ENCODE measurements at regions not wholly inside any gene's neighbourhood (a gene's known extent, or its start where the extent isn't known, plus 50 kb on each side); places are given as distances from the start of the nearest gene placed in this dataset.

DNA sequence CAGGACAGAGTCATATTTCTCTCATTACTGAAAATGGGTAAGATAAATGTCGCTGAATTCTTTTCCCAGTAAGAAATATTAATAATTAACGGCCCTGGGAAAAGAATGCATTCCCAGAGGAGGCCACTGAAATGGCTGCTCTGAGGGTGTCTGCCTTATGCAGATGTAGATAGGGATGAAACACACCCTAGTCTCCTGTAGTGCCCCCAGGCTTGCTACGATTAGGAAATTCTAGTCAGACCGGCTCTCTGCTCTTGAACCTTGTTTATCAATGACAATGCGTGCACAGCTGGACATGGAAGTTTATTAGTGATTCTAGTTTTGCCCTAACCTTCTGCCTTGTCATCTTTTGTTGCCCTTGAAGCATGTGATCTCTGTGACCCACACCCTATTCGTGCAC, 291.1 kb downstream of the ZNF248 start:
- DNase-seq, result peak; percentile 14 to 44
- POLR2A ChIA-PET, result no interaction called here
- Histone ChIP-seq H3K4me3 (ENCODE audit: low read depth, low read length) (no peak overlapping the region), H3K9me3 (peaks cover 3% of the 10 kb centered on the region), H3K27me3 (replicated peaks; ENCODE audit: control insufficient read depth, insufficient read depth, low read length) (no peaks in the 10 kb centered on the region), H3K36me3 (ENCODE audit: control insufficient read depth, insufficient read depth, low read length) (no peaks in the 10 kb centered on the region), H3K4me1 (no peaks in the 10 kb centered on the region)
- H3K4me1 Mint-ChIP-seq (ENCODE audit: low read depth, unreplicated experiment), result no peaks in the 10 kb centered on the region
- no TSS peak for BruUV-seq (replicated peaks)
- H3K9me3 Mint-ChIP-seq (ENCODE audit: unreplicated experiment), result no peaks in the 10 kb centered on the region
- H3K4me3 Mint-ChIP-seq (ENCODE audit: unreplicated experiment), result no peak overlapping the region
- H3K36me3 Mint-ChIP-seq (ENCODE audit: insufficient read depth, unreplicated experiment), result no peaks in the 10 kb centered on the region
- CTCF ChIA-PET, result no interaction called here
- H3K27ac Mint-ChIP-seq (ENCODE audit: unreplicated experiment), result no peak overlapping the region
- intact Hi-C loops (cut with micrococcal nuclease; ENCODE audit: unreplicated experiment), result no loop called here
- peaks cover 3% of the 10 kb centered on the region for H3K27me3 Mint-ChIP-seq (ENCODE audit: insufficient read depth, unreplicated experiment)
- TF ChIP-seq, protein P1, sequence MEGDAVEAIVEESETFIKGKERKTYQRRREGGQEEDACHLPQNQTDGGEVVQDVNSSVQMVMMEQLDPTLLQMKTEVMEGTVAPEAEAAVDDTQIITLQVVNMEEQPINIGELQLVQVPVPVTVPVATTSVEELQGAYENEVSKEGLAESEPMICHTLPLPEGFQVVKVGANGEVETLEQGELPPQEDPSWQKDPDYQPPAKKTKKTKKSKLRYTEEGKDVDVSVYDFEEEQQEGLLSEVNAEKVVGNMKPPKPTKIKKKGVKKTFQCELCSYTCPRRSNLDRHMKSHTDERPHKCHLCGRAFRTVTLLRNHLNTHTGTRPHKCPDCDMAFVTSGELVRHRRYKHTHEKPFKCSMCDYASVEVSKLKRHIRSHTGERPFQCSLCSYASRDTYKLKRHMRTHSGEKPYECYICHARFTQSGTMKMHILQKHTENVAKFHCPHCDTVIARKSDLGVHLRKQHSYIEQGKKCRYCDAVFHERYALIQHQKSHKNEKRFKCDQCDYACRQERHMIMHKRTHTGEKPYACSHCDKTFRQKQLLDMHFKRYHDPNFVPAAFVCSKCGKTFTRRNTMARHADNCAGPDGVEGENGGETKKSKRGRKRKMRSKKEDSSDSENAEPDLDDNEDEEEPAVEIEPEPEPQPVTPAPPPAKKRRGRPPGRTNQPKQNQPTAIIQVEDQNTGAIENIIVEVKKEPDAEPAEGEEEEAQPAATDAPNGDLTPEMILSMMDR (IDR thresholded peaks at IDR 0.05; ENCODE audit: insufficient read depth in 1 of 2, low read depth in 1 of 2, low read length in 1 of 2, severe bottlenecking in 1 of 2, unreplicated experiment in 1 of 2), result no peak

DNA sequence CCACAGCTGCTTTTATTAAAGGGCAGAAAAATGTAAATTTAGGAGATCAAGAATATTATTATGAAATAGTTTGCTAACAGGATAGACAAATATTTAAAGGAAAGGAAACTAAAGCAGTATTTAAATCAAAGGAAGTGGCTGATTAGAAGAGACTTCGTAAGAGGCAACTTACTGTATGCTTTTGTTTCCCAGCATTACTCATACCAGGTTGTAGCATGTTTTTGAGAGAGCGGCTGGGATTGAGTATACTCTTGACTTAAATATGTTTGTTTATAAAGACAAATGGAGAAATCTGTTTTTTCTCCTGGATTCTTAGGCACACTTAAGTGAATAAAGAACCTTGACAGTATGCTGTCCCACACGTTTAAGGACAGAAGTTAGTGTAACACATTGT, 293.7 kb downstream of the ZNF248 start:
- intact Hi-C loops (cut with micrococcal nuclease; ENCODE audit: unreplicated experiment), result no loop called here
- DNase-seq, result no peak
- H3K27me3 ChIP-seq (replicated peaks; ENCODE audit: control insufficient read depth, insufficient read depth, low read length), result no peaks in the 10 kb centered on the region
- BruUV-seq (replicated peaks), result no TSS peak
- H3K36me3 ChIP-seq (ENCODE audit: control insufficient read depth, insufficient read depth, low read length), result no peaks in the 10 kb centered on the region
- no peak overlapping the region for H3K27ac Mint-ChIP-seq (ENCODE audit: unreplicated experiment)
- no peaks in the 10 kb centered on the region for H3K4me1 ChIP-seq
- no peaks in the 10 kb centered on the region for H3K4me1 Mint-ChIP-seq (ENCODE audit: low read depth, unreplicated experiment)
- no peaks in the 10 kb centered on the region for H3K9me3 Mint-ChIP-seq (ENCODE audit: unreplicated experiment)
- H3K4me3 ChIP-seq (ENCODE audit: low read depth, low read length), result no peak overlapping the region
- CTCF ChIA-PET, result no interaction called here
- POLR2A ChIA-PET, result no interaction called here
- TF ChIP-seq, protein P1 (IDR thresholded peaks at IDR 0.05; ENCODE audit: insufficient read depth in 1 of 2, low read depth in 1 of 2, low read length in 1 of 2, severe bottlenecking in 1 of 2, unreplicated experiment in 1 of 2), result no peak
- H3K4me3 Mint-ChIP-seq (ENCODE audit: unreplicated experiment), result no peak overlapping the region
- H3K9me3 ChIP-seq, result peaks cover 5% of the 10 kb centered on the region
- peaks cover 3% of the 10 kb centered on the region for H3K27me3 Mint-ChIP-seq (ENCODE audit: insufficient read depth, unreplicated experiment)
- no peaks in the 10 kb centered on the region for H3K36me3 Mint-ChIP-seq (ENCODE audit: insufficient read depth, unreplicated experiment)

DNA sequence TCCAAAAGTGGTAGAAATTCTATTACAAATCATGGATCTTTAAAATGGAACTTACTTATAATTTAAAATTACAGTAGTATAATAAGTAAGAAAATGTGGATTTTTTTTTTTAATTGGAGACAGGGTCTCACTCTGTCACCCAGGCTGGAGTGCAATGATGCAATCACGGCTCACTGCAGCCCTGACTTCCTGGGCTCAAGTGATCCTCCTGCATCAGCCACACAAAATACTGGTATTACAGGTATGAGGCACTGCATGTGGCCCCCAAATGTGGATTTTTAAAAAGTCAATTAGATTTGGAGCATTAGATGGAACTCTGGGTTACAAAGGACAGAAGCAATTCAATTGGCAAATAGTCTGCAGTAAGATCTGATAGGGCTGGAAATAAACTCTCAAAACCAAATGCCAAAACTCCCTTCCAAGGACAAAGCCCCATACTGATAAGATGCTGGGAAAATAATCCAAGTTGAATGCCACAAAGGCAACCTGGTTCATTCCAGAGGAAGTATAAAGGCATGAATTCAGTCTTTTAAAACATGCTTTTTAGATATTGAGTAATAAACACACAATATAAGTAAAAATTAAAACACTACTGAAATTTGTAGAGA, 294.2 kb downstream of the ZNF248 start:
- H3K4me1 ChIP-seq, result no peaks in the 10 kb centered on the region
- Mint-ChIP-seq H3K27ac (ENCODE audit: unreplicated experiment) (no peak overlapping the region), H3K9me3 (ENCODE audit: unreplicated experiment) (no peaks in the 10 kb centered on the region), H3K4me3 (ENCODE audit: unreplicated experiment) (no peak overlapping the region), H3K36me3 (ENCODE audit: insufficient read depth, unreplicated experiment) (no peaks in the 10 kb centered on the region), H3K27me3 (ENCODE audit: insufficient read depth, unreplicated experiment) (no peaks in the 10 kb centered on the region), H3K4me1 (ENCODE audit: low read depth, unreplicated experiment) (no peaks in the 10 kb centered on the region)
- H3K36me3 ChIP-seq (ENCODE audit: control insufficient read depth, insufficient read depth, low read length), result no peaks in the 10 kb centered on the region
- H3K4me3 ChIP-seq (ENCODE audit: low read depth, low read length), result no peak overlapping the region
- intact Hi-C loops (cut with micrococcal nuclease; ENCODE audit: unreplicated experiment), result no loop called here
- ChIA-PET POLR2A (no interaction called here), CTCF (no interaction called here)
- DNase-seq, result no peak
- H3K9me3 ChIP-seq, result peaks cover 5% of the 10 kb centered on the region
- no peaks in the 10 kb centered on the region for H3K27me3 ChIP-seq (replicated peaks; ENCODE audit: control insufficient read depth, insufficient read depth, low read length)
- BruUV-seq (replicated peaks), result no TSS peak
- TF ChIP-seq, protein P1 (IDR thresholded peaks at IDR 0.05; ENCODE audit: insufficient read depth in 1 of 2, low read depth in 1 of 2, low read length in 1 of 2, severe bottlenecking in 1 of 2, unreplicated experiment in 1 of 2), result no peak

Measured in Caco-2 (cell line).